ENCODE measurements at regions not wholly inside any gene's neighbourhood (a gene's known extent, or its start where the extent isn't known, plus 50 kb on each side); places are given as distances from the start of the nearest gene placed in this dataset.

- no peak for DNase-seq (ENCODE audit: low spot score)
Observed at GRCh38 chr17:69719474-69720048, 305.1 kb downstream of the MAP2K6 start.

- DNase-seq (ENCODE audit: low spot score), result no peak
Observed at GRCh38 chr17:69722518-69722917, 308.0 kb downstream of the MAP2K6 start.

GRCh38 chr17:69723316-69723715 lies 308.8 kb downstream of the MAP2K6 start:
- no peak for DNase-seq (ENCODE audit: low spot score)

- no peak for DNase-seq (ENCODE audit: low spot score)
Observed at GRCh38 chr17:69723741-69724140, 309.2 kb downstream of the MAP2K6 start.

GRCh38 chr17:69724238-69724637 lies 309.7 kb downstream of the MAP2K6 start:
- DNase-seq (ENCODE audit: low spot score), result no peak

- DNase-seq (ENCODE audit: low spot score), result no peak
Observed at GRCh38 chr17:69725146-69725545, 310.6 kb downstream of the MAP2K6 start.

GRCh38 chr17:69728816-69729215 lies 314.3 kb downstream of the MAP2K6 start:
- no peak for DNase-seq (ENCODE audit: low spot score)

- no peak for DNase-seq (ENCODE audit: low spot score)
Observed at GRCh38 chr17:69729944-69730343, 315.4 kb downstream of the MAP2K6 start.

- DNase-seq (ENCODE audit: low spot score), result no peak
Observed at GRCh38 chr17:69732272-69732918, 317.9 kb downstream of the MAP2K6 start.

- no peak for DNase-seq (ENCODE audit: low spot score)
Observed at GRCh38 chr17:69733171-69734012, 318.9 kb downstream of the MAP2K6 start.

- no peak for DNase-seq (ENCODE audit: low spot score)
Observed at GRCh38 chr17:69734656-69735055, 320.2 kb downstream of the MAP2K6 start.

- no peak for DNase-seq (ENCODE audit: low spot score)
Observed at GRCh38 chr17:69735285-69735684, 320.8 kb downstream of the MAP2K6 start.

GRCh38 chr17:69743091-69743490 lies 328.6 kb downstream of the MAP2K6 start:
- no peak for DNase-seq (ENCODE audit: low spot score)

- DNase-seq (ENCODE audit: low spot score), result no peak
Observed at GRCh38 chr17:69744512-69745070, 330.1 kb downstream of the MAP2K6 start.

- no peak for DNase-seq (ENCODE audit: low spot score)
Observed at GRCh38 chr17:69749911-69750310, 325.1 kb upstream of the KCNJ16 start.

- DNase-seq (ENCODE audit: low spot score), result no peak
Observed at GRCh38 chr17:69757688-69758430, 317.2 kb upstream of the KCNJ16 start.

GRCh38 chr17:69760562-69760961 lies 314.5 kb upstream of the KCNJ16 start:
- no peak for DNase-seq (ENCODE audit: low spot score)

- DNase-seq (ENCODE audit: low spot score), result no peak
Observed at GRCh38 chr17:69761011-69761410, 314.0 kb upstream of the KCNJ16 start.

- DNase-seq (ENCODE audit: low spot score), result no peak
Observed at GRCh38 chr17:69761767-69762321, 313.2 kb upstream of the KCNJ16 start.

GRCh38 chr17:69762359-69762758 lies 312.7 kb upstream of the KCNJ16 start:
- DNase-seq (ENCODE audit: low spot score), result no peak

GRCh38 chr17:69762766-69763165 lies 312.3 kb upstream of the KCNJ16 start:
- no peak for DNase-seq (ENCODE audit: low spot score)

GRCh38 chr17:69763503-69763902 lies 311.5 kb upstream of the KCNJ16 start:
- no peak for DNase-seq (ENCODE audit: low spot score)

Data from ecto neural progenitor cell (in vitro differentiated cells).